H9 (cell line): ENCODE measurements at regions not wholly inside any gene's neighbourhood (a gene's known extent, or its start where the extent isn't known, plus 50 kb on each side); places are given as distances from the start of the nearest gene placed in this dataset.

Experiments
- DNase-seq: peaks from one replicate; pipeline ENCODE4 v3.0.0-alpha.2; 2017
- H2AFZ ChIP-seq: one replicate; pipeline ENCODE4 v1.6.1; 2013; ENCODE audit warnings: mild to moderate bottlenecking, low read length, control low read depth, moderate library complexity
- H2AK5ac ChIP-seq: 2 replicates; pipeline ENCODE4 v1.6.1; 2013; ENCODE audit warnings: low read length, control low read depth, mixed read lengths; ENCODE audit not compliant: insufficient read length
- H2BK120ac ChIP-seq: one replicate; pipeline ENCODE4 v1.6.1; 2013; ENCODE audit warnings: low read depth, mild to moderate bottlenecking, low read length, control low read depth, inconsistent platforms; ENCODE audit not compliant: poor library complexity, severe bottlenecking
- H2BK12ac ChIP-seq: 2 replicates; pipeline ENCODE4 v1.6.1; 2013; ENCODE audit warnings: low read length, control low read depth, mixed read lengths, low read depth; ENCODE audit not compliant: insufficient read length
- H2BK15ac ChIP-seq: 2 replicates; pipeline ENCODE4 v1.6.1; 2013; ENCODE audit warnings: low read depth, low read length, control low read depth
- H2BK20ac ChIP-seq: one replicate; pipeline ENCODE4 v1.6.1; 2013; ENCODE audit warnings: low read depth, mild to moderate bottlenecking, low read length, control low read depth, inconsistent platforms; ENCODE audit not compliant: poor library complexity, severe bottlenecking
- H2BK5ac ChIP-seq: 2 replicates; pipeline ENCODE4 v1.6.1; 2013; ENCODE audit warnings: low read length, control low read depth, mixed read lengths; ENCODE audit not compliant: insufficient read length
- H3K14ac ChIP-seq: 2 replicates; pipeline ENCODE4 v1.6.1; 2013; ENCODE audit warnings: low read length, control low read depth; ENCODE audit not compliant: insufficient read depth
- H3K18ac ChIP-seq: 2 replicates; pipeline ENCODE4 v1.6.1; 2013; ENCODE audit warnings: low read depth, mild to moderate bottlenecking, mixed read lengths, low read length, control low read depth; ENCODE audit not compliant: insufficient read length
- H3K23ac ChIP-seq: 2 replicates; pipeline ENCODE4 v1.6.1; 2013; ENCODE audit warnings: low read length, control low read depth, mixed read lengths, low read depth; ENCODE audit not compliant: insufficient read length
- H3K23me2 ChIP-seq: 2 replicates; pipeline ENCODE4 v1.6.1; 2013; ENCODE audit warnings: low read depth, mild to moderate bottlenecking, mixed read lengths, low read length, control low read depth; ENCODE audit not compliant: insufficient read length, poor library complexity, severe bottlenecking
- H3K27ac ChIP-seq: 2 replicates; pipeline ENCODE4 v1.5.1; 2013; ENCODE audit warnings: low read length, control low read depth, mixed read lengths, low read depth; ENCODE audit not compliant: insufficient read length
- H3K27me3 ChIP-seq: 2 replicates; pipeline ENCODE4 v1.6.1; 2013; ENCODE audit warnings: low read length, control low read depth, inconsistent platforms; ENCODE audit not compliant: insufficient read depth
- H3K4ac ChIP-seq: 2 replicates; pipeline ENCODE4 v1.6.1; 2013; ENCODE audit warnings: low read depth, mild to moderate bottlenecking, control low read depth, inconsistent platforms, low read length, moderate library complexity
- H3K4me1 ChIP-seq: 2 replicates; pipeline ENCODE4 v1.6.1; 2013; ENCODE audit warnings: low read length, control low read depth, inconsistent platforms; ENCODE audit not compliant: insufficient read depth
- H3K4me2 ChIP-seq: 2 replicates; pipeline ENCODE4 v1.6.1; 2013; ENCODE audit warnings: low read length, control low read depth, mixed read lengths; ENCODE audit not compliant: insufficient read length, insufficient read depth
- H3K56ac ChIP-seq: 2 replicates; pipeline ENCODE4 v1.6.1; 2013; ENCODE audit warnings: low read depth, mild to moderate bottlenecking, mixed read lengths, low read length, control low read depth; ENCODE audit not compliant: insufficient read length
- H3K79me1 ChIP-seq: 2 replicates; pipeline ENCODE4 v1.6.1; 2013; ENCODE audit warnings: low read depth, mild to moderate bottlenecking, moderate library complexity, low read length, control low read depth, inconsistent platforms; ENCODE audit not compliant: insufficient read depth, poor library complexity, severe bottlenecking
- H3K79me2 ChIP-seq: 2 replicates; pipeline ENCODE4 v1.6.1; 2013; ENCODE audit warnings: low read length, control low read depth, inconsistent platforms; ENCODE audit not compliant: insufficient read depth
- H3K9ac ChIP-seq: 2 replicates; pipeline ENCODE4 v1.6.1; 2013; ENCODE audit warnings: low read length, control low read depth, mixed read lengths; ENCODE audit not compliant: insufficient read length; ENCODE audit errors: extremely low read depth
- H3K9me3 ChIP-seq: one replicate; pipeline ENCODE4 v1.6.1; 2013; ENCODE audit warnings: low read depth, low read length, inconsistent platforms; ENCODE audit not compliant: control insufficient read depth
- H3T11ph ChIP-seq: one replicate; pipeline ENCODE4 v1.6.1; 2013; ENCODE audit warnings: mild to moderate bottlenecking, low read length, control low read depth, inconsistent platforms
- H4K20me1 ChIP-seq: one replicate; pipeline ENCODE4 v1.6.1; 2013; ENCODE audit not compliant: control insufficient read depth, insufficient read length, insufficient read depth
- H4K5ac ChIP-seq: 2 replicates; pipeline ENCODE4 v1.6.1; 2013; ENCODE audit warnings: low read depth, mild to moderate bottlenecking, mixed read lengths, low read length, control low read depth; ENCODE audit not compliant: insufficient read length
- H4K8ac ChIP-seq: replicated peaks from 2 replicates; pipeline ENCODE4 v1.6.1; 2013; ENCODE audit warnings: low read length, control low read depth, mixed read lengths, low read depth; ENCODE audit not compliant: insufficient read length
- H4K91ac ChIP-seq: 2 replicates; pipeline ENCODE4 v1.6.1; 2013; ENCODE audit warnings: low read depth, mild to moderate bottlenecking, moderate library complexity, mixed read lengths, low read length, control low read depth; ENCODE audit not compliant: insufficient read length
- H3K27ac Mint-ChIP-seq, 3 experiments: 2 replicates in 2 of 3; 3 replicates in 1 of 3; pipeline ENCODE4 v1.8.0; 2020 to 2021; ENCODE audit warnings: mixed read lengths in 3 of 3, mild to moderate bottlenecking in 1 of 3, moderate library complexity in 1 of 3
- H3K27me3 Mint-ChIP-seq: 2 replicates; pipeline ENCODE4 v1.8.0; 2021; ENCODE audit warnings: low read depth, mild to moderate bottlenecking, moderate library complexity, mixed read lengths
- H3K36me3 Mint-ChIP-seq, 3 experiments: 2 replicates in 2 of 3; 3 replicates in 1 of 3; pipeline ENCODE4 v1.8.0; 2020 to 2021; ENCODE audit warnings: low read depth in 3 of 3, mixed read lengths in 3 of 3; ENCODE audit not compliant: insufficient read depth in 1 of 3
- H3K4me1 Mint-ChIP-seq, 2 experiments: 2 replicates each; pipeline ENCODE4 v1.8.0; 2020; ENCODE audit warnings: mixed read lengths in 2 of 2
- H3K4me3 Mint-ChIP-seq, 2 experiments: 2 replicates in 1 of 2; 3 replicates in 1 of 2; pipeline ENCODE4 v1.8.0; 2020 to 2021; ENCODE audit warnings: mild to moderate bottlenecking in 2 of 2, mixed read lengths in 2 of 2, moderate library complexity in 1 of 2
- H3K9me3 Mint-ChIP-seq, 2 experiments: 2 replicates in 1 of 2; 3 replicates in 1 of 2; pipeline ENCODE4 v1.8.0; 2020; ENCODE audit warnings: mild to moderate bottlenecking in 2 of 2, mixed read lengths in 2 of 2, moderate library complexity in 1 of 2
- WGBS: extraction: QIAGEN DNeasy Blood & Tissue Kit; methylation state at CpG from one replicate; pipeline ENCODE4 v1.1.7; 2013; ENCODE audit warnings: missing lambda C conversion rate, low lambda C conversion rate, mixed read lengths; ENCODE audit not compliant: insufficient read length; ENCODE audit errors: extremely low coverage; 5-methylcytosine and 5-hydroxymethylcytosine counted together
- TF ChIP-seq, protein P1 (sequence below): fragments of 200-600 bp; sonication (generic); conservative IDR thresholded peaks from 3 replicates; pipeline ENCODE4 v1.8.0; 2021; ENCODE audit warnings: antibody characterized with exemption, mild to moderate bottlenecking

DNA sequence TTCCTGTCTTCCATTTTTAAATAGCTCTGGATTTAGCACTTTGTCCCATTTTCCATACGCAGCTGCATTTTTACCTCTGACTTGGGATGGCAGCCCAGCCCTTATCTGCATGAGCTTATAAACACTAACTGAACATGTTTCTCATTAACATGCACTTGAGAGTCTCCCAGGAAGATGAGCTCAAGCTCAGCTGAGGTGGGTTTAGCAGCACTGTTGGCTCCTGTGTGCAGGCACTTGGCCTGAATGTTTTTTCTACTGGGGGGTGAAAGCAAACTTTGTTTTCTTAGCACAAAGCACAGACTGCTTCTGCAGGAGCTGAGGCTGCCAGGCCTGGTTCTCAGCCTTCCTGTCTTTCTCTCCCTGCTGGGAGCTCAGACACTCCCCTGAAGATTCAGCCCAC is 1093.6 kb upstream of the AUTS2 start:
- no peak overlapping the region for H2BK20ac ChIP-seq
- H3K27me3 ChIP-seq, result no peaks in the 10 kb centered on the region
- H2BK120ac ChIP-seq, result no peak overlapping the region
- no peak overlapping the region for H4K91ac ChIP-seq
- H3K14ac ChIP-seq, result no peak overlapping the region
- TF ChIP-seq, protein P1, sequence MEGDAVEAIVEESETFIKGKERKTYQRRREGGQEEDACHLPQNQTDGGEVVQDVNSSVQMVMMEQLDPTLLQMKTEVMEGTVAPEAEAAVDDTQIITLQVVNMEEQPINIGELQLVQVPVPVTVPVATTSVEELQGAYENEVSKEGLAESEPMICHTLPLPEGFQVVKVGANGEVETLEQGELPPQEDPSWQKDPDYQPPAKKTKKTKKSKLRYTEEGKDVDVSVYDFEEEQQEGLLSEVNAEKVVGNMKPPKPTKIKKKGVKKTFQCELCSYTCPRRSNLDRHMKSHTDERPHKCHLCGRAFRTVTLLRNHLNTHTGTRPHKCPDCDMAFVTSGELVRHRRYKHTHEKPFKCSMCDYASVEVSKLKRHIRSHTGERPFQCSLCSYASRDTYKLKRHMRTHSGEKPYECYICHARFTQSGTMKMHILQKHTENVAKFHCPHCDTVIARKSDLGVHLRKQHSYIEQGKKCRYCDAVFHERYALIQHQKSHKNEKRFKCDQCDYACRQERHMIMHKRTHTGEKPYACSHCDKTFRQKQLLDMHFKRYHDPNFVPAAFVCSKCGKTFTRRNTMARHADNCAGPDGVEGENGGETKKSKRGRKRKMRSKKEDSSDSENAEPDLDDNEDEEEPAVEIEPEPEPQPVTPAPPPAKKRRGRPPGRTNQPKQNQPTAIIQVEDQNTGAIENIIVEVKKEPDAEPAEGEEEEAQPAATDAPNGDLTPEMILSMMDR, result no peak
- no CpG with 5 or more reads among the region's 1 CpG for WGBS
- H3K23me2 ChIP-seq, result no peaks in the 10 kb centered on the region
- H3K23ac ChIP-seq, result no peak overlapping the region
- H2BK15ac ChIP-seq, result no peak overlapping the region
- no peaks in the 10 kb centered on the region for H3K79me1 ChIP-seq
- no peaks in the 10 kb centered on the region for H3K9me3 ChIP-seq
- H3K4me1 Mint-ChIP-seq, result peaks cover 15 to 16% of the 10 kb centered on the region in 2 experiments
- H2BK5ac ChIP-seq, result no peak overlapping the region
- H3K18ac ChIP-seq, result no peak overlapping the region
- H3K4ac ChIP-seq, result no peak overlapping the region
- no peak overlapping the region for H2BK12ac ChIP-seq
- no peaks in the 10 kb centered on the region for H4K20me1 ChIP-seq
- peaks cover 0 to 5% of the 10 kb centered on the region in 2 experiments; a peak in 2 of 5 replicates for H3K9me3 Mint-ChIP-seq
- H3K56ac ChIP-seq, result no peak overlapping the region
- no peaks in the 10 kb centered on the region for H3K4me1 ChIP-seq
- peaks cover 0 to 9% (median 2%) of the 10 kb centered on the region in 3 experiments; a peak in 2 of 7 replicates for H3K36me3 Mint-ChIP-seq
- no peak overlapping the region for H3K4me3 Mint-ChIP-seq
- no peak overlapping the region for H3T11ph ChIP-seq
- H2AFZ ChIP-seq, result no peak overlapping the region
- H3K27ac ChIP-seq, result no peak overlapping the region
- no peak for DNase-seq
- H3K9ac ChIP-seq, result no peak overlapping the region
- no peak overlapping the region for H4K5ac ChIP-seq
- H3K4me2 ChIP-seq, result no peak overlapping the region
- H2AK5ac ChIP-seq, result no peak overlapping the region
- no peaks in the 10 kb centered on the region for H3K27me3 Mint-ChIP-seq
- no peaks in the 10 kb centered on the region for H3K79me2 ChIP-seq
- no peak overlapping the region for H4K8ac ChIP-seq
- peak overlapping the region in 2 of 3 experiments; percentile 19 to 37; a peak in 1 of 7 replicates for H3K27ac Mint-ChIP-seq
